Mammary epithelial cell (primary cell): ENCODE measurements at regions not wholly inside any gene's neighbourhood (a gene's known extent, or its start where the extent isn't known, plus 50 kb on each side); places are given as distances from the start of the nearest gene placed in this dataset.
"Not testable (repeated sequence)": the region's sequence is repeated elsewhere in the genome, so short reads cannot be mapped to it uniquely, and the experiment has no call there.

Source experiments
- EZH2 ChIP-seq: IDR thresholded peaks from 2 replicates; pipeline ENCODE4 v1.6.1; 2012; ENCODE audit warnings: low read length, inconsistent platforms, borderline replicate concordance
- TF ChIP-seq, protein P1 (sequence below), 2 donors: IDR thresholded peaks in 1 of 2; conservative IDR thresholded peaks in 1 of 2; 2 replicates each; pipeline ENCODE4 v1.5.1; 2011 to 2012; ENCODE audit warnings: inconsistent platforms in 2 of 2, low read length in 2 of 2, mild to moderate bottlenecking in 2 of 2, control low read depth in 1 of 2, low read depth in 1 of 2; ENCODE audit not compliant: insufficient read depth in 1 of 2; ENCODE audit errors: extremely low read depth in 1 of 2

DNA sequence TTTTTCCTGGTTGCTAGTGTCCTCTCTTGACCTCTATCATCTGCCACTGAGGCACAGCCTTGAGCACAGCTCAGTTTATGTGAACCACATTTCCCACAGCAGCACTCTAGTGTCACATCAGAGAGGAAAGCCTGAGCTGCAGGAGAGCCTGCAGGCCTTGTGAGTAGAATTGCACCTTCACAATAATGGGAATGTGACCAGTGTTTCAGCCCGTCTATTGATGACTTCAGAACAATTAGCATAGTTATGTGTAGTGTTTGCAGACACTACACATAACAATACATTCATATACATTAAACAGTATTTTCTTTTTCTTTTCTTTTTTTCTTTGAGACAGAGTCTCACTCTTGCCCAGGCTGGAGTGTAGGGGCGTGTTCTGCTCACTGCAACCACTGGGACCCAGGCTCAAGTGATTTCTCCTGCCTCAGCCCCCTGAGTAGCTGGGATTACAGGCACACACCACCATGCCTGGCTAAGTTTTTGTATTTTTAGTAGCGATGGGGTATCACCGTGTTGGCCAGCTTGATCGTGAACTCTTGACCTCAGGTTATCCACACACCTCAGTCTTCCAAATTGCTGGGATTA lies 108.0 kb upstream of the LRRC3B start:
- TF ChIP-seq EZH2 = not testable (repeated sequence)
- TF ChIP-seq, protein P1, sequence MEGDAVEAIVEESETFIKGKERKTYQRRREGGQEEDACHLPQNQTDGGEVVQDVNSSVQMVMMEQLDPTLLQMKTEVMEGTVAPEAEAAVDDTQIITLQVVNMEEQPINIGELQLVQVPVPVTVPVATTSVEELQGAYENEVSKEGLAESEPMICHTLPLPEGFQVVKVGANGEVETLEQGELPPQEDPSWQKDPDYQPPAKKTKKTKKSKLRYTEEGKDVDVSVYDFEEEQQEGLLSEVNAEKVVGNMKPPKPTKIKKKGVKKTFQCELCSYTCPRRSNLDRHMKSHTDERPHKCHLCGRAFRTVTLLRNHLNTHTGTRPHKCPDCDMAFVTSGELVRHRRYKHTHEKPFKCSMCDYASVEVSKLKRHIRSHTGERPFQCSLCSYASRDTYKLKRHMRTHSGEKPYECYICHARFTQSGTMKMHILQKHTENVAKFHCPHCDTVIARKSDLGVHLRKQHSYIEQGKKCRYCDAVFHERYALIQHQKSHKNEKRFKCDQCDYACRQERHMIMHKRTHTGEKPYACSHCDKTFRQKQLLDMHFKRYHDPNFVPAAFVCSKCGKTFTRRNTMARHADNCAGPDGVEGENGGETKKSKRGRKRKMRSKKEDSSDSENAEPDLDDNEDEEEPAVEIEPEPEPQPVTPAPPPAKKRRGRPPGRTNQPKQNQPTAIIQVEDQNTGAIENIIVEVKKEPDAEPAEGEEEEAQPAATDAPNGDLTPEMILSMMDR (conservative IDR thresholded peaks at IDR 0.05 in 1 of 2, IDR thresholded peaks at IDR 0.05 in 1 of 2; ENCODE audit: extremely low read depth in 1 of 2, insufficient read depth in 1 of 2, low read depth in 1 of 2, low read length in 2 of 2) = not testable (repeated sequence)
